GM12878 (cell line): ENCODE measurements at regions not wholly inside any gene's neighbourhood (a gene's known extent, or its start where the extent isn't known, plus 50 kb on each side); places are given as distances from the start of the nearest gene placed in this dataset.

Experiments used
- ATAC-seq: fragments of 200-7000 bp; cut with Tn5 transposase; 3 replicates; pipeline ENCODE4 v1.9.1; 2020; ENCODE audit warnings: mild to moderate bottlenecking, moderate library complexity
- BruUV-seq: library from RNA; stranded (reverse); fragments of 400-500 nt; replicated peaks from 2 replicates; lab custom pipeline; 2021; lab: Mats Ljungman, UMichigan
- CTCF ChIA-PET: fragments of 300-600 bp; sonication (Branson Sonifier 250); formaldehyde crosslinking; extraction: SDS; loops from one replicate; lab custom pipeline; 2021; ENCODE audit warnings: inconsistent platforms; lab: Yijun Ruan, JAX
- POLR2A ChIA-PET: fragments of 350-600 bp; formaldehyde crosslinking; extraction: SDS; loops from one replicate; lab custom pipeline; 2021; ENCODE audit warnings: inconsistent platforms; lab: Charles Lee
- RAD21 ChIA-PET: fragments of 300-600 bp; sonication (Branson Sonifier 250); formaldehyde crosslinking; loops from one replicate; lab custom pipeline; 2023; ENCODE audit warnings: antibody characterized with exemption; ENCODE audit not compliant: unreplicated experiment; lab: Charles Lee
- SMC1A ChIA-PET: fragments of 300-600 bp; sonication (Branson Sonifier 250); formaldehyde crosslinking; loops from one replicate; lab custom pipeline; 2023; ENCODE audit not compliant: unreplicated experiment, uncharacterized antibody; lab: Charles Lee
- DNase-seq: peaks from one replicate; pipeline ENCODE4 v3.0.0-alpha.2; 2011; ENCODE audit warnings: low read depth, low spot score
- FAIRE-seq: peaks from 3 replicates; lab custom pipeline; 2011; peaks lifted over from hg19 to GRCh38; lab: Jason Lieb, UNC
- H2AFZ ChIP-seq: 2 replicates; pipeline ENCODE4 v1.6.0; 2011; ENCODE audit warnings: low read depth, low read length, control low read depth; ENCODE audit not compliant: control insufficient read depth
- H3K27ac ChIP-seq: 2 replicates; pipeline ENCODE4 v1.5.1; 2011; ENCODE audit warnings: control low read depth; ENCODE audit not compliant: control insufficient read depth, insufficient read depth
- H3K27me3 ChIP-seq, 2 experiments: replicated peaks in 1 of 2; 2 replicates each; pipeline versions ENCODE4 v1.6.0 to v1.6.1; 2011; ENCODE audit warnings: low read length in 1 of 2; ENCODE audit not compliant: control insufficient read depth in 2 of 2, insufficient read depth in 2 of 2
- H3K36me3 ChIP-seq, 2 experiments: 2 replicates each; pipeline ENCODE4 v1.5.1; 2011; ENCODE audit warnings: low read length in 1 of 2; ENCODE audit not compliant: control insufficient read depth in 2 of 2, insufficient read depth in 2 of 2
- H3K4me1 ChIP-seq: 2 replicates; pipeline ENCODE4 v1.6.1; 2011; ENCODE audit warnings: mild to moderate bottlenecking, low read length, moderate library complexity, mixed read lengths; ENCODE audit not compliant: control insufficient read depth, insufficient read depth
- H3K4me2 ChIP-seq: 2 replicates; pipeline ENCODE4 v1.6.0; 2011; ENCODE audit warnings: control low read depth; ENCODE audit not compliant: control insufficient read depth, insufficient read depth
- H3K4me3 ChIP-seq: fragments of 200-600 bp; sonication (generic); 2 replicates; pipeline ENCODE4 v1.5.1; 2016
- H3K79me2 ChIP-seq: 2 replicates; pipeline ENCODE4 v1.6.0; 2011; ENCODE audit warnings: low read length; ENCODE audit not compliant: control insufficient read depth, insufficient read depth
- H3K9ac ChIP-seq: 2 replicates; pipeline ENCODE4 v1.8.0; 2011; ENCODE audit warnings: low read length, control low read depth, mixed read lengths; ENCODE audit not compliant: control insufficient read depth, insufficient read depth
- H3K9me3 ChIP-seq: replicated peaks from 3 replicates; pipeline ENCODE4 v1.5.1; 2011; ENCODE audit warnings: mild to moderate bottlenecking, low read length; ENCODE audit not compliant: control insufficient read depth, insufficient read depth
- H4K20me1 ChIP-seq: 2 replicates; pipeline ENCODE4 v1.6.0; 2011; ENCODE audit not compliant: control insufficient read depth, insufficient read depth
- BCL11A ChIP-seq: IDR thresholded peaks from 2 replicates; pipeline ENCODE4 v1.6.1; 2011; ENCODE audit warnings: low read depth, low read length
- HDGF ChIP-seq: fragments of 450-650 bp; IDR thresholded peaks from 2 replicates; pipeline ENCODE4 v1.6.1; 2016; ENCODE audit warnings: antibody characterized with exemption
- ZZZ3 ChIP-seq: IDR thresholded peaks from 2 replicates; pipeline ENCODE4 v1.6.1; 2011; ENCODE audit warnings: low read depth; ENCODE audit not compliant: control insufficient read depth, insufficient read length
- WGBS: methylation state at CpG from one replicate; pipeline ENCODE4 v1.1.6; 2016; ENCODE audit warnings: low lambda C conversion rate; ENCODE audit not compliant: insufficient replicate concordance, insufficient coverage; ENCODE audit errors: missing lambda C conversion rate; 5-methylcytosine and 5-hydroxymethylcytosine counted together
- in situ Hi-C: fragments of 300-500 bp; cut with MboI; formaldehyde crosslinking; loops from 9 replicates; pipeline ENCODE4 v1.14.3; 2018; ENCODE audit warnings: mixed read lengths
- intact Hi-C: fragments of 100-400 bp; cut with micrococcal nuclease; formaldehyde crosslinking; loops from one replicate; pipeline ENCODE4 v1.14.2; 2022; ENCODE audit not compliant: unreplicated experiment
- TF ChIP-seq, protein P1 (sequence below): fragments of 450-650 bp; IDR thresholded peaks from 2 replicates; pipeline ENCODE4 v1.6.1; 2018; ENCODE audit warnings: borderline replicate concordance, mild to moderate bottlenecking; ENCODE audit not compliant: partially characterized antibody
- TF ChIP-seq, protein P2 (sequence below): IDR thresholded peaks from 2 replicates; pipeline ENCODE4 v1.6.1; 2011; ENCODE audit warnings: low read depth, low read length, improper control_type of control experiment, borderline replicate concordance
- TF ChIP-seq, protein P3 (sequence below): IDR thresholded peaks from 2 replicates; pipeline ENCODE4 v1.6.1; 2012; ENCODE audit warnings: mild to moderate bottlenecking, low read depth, low read length

DNA sequence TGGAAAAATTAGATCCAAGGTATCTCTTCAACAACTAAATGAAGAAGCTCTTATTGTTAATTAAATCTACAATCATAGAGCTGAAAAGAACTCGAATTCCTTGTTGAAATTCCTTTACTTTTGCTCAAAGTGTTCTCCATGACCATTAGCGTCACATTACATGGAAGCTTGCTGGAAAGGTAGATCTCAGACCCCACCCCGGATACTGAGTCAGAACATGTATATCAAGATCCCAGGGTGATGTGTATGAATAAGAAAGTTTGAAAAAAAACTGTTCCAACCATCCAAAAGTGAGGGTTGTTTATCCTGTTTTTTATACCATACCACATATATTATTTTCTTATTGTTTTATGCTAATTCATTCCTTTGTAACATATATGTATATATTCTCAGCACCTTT lies 237.1 kb upstream of the PUM3 start:
- Histone ChIP-seq H3K36me3 (no peaks in the 10 kb centered on the region), H3K79me2 (no peaks in the 10 kb centered on the region), H3K4me3 (no peak overlapping the region), H3K4me1 (no peaks in the 10 kb centered on the region), H3K27me3 (no peaks in the 10 kb centered on the region; a peak in 1 of 4 replicates), H3K9ac (no peak overlapping the region), H4K20me1 (no peaks in the 10 kb centered on the region), H3K9me3 (no peaks in the 10 kb centered on the region), H3K4me2 (no peak overlapping the region), H3K27ac (no peak overlapping the region), H2AFZ (no peak overlapping the region)
- TF ChIP-seq, protein P1, sequence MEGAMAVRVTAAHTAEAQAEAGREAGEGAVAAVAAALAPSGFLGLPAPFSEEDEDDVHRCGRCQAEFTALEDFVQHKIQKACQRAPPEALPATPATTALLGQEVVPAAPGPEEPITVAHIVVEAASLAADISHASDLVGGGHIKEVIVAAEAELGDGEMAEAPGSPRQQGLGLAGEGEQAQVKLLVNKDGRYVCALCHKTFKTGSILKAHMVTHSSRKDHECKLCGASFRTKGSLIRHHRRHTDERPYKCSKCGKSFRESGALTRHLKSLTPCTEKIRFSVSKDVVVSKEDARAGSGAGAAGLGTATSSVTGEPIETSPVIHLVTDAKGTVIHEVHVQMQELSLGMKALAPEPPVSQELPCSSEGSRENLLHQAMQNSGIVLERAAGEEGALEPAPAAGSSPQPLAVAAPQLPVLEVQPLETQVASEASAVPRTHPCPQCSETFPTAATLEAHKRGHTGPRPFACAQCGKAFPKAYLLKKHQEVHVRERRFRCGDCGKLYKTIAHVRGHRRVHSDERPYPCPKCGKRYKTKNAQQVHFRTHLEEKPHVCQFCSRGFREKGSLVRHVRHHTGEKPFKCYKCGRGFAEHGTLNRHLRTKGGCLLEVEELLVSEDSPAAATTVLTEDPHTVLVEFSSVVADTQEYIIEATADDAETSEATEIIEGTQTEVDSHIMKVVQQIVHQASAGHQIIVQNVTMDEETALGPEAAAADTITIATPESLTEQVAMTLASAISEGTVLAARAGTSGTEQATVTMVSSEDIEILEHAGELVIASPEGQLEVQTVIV, result no peak
- POLR2A ChIA-PET, result no interaction called here
- FAIRE-seq, result no peak
- WGBS, result 6% methylated on average over 3 of the region's 3 CpGs
- RAD21 ChIA-PET, result no interaction called here
- SMC1A ChIA-PET, result no interaction called here
- in situ Hi-C loops (no loop called here), intact Hi-C loops (no loop called here)
- no TSS peak for BruUV-seq
- DNase-seq, result no peak
- ATAC-seq, result no peak
- CTCF ChIA-PET, result no interaction called here

DNA sequence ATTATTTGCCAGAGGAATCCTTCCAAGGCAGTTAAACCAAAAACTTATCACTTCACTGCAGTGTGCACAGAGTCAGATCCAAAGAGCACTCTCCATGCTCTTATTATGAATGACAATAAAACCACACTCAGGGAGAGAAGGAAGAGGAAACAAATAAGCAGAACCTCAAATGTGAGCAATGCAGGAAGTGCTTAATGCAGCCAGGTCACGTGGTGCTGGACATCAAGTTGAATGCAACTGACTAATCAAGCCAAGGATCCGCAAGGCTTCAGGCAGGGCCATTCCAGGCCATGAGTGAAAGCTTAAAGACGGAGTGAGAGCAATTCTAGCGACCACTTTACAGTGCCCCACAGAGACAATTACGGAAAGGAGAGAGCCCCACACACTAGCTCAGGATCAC lies 230.4 kb upstream of the PUM3 start:
- no peaks in the 10 kb centered on the region for H3K9me3 ChIP-seq
- H4K20me1 ChIP-seq, result no peaks in the 10 kb centered on the region
- H2AFZ ChIP-seq, result no peak overlapping the region
- FAIRE-seq, result no peak
- ChIA-PET CTCF (no interaction called here), POLR2A (no interaction called here), RAD21 (no interaction called here), SMC1A (no interaction called here)
- in situ Hi-C loops, result no loop called here
- WGBS, result 35% methylated on average over 5 of the region's 5 CpGs
- intact Hi-C loops, result no loop called here
- no TSS peak for BruUV-seq
- no peak overlapping the region for H3K9ac ChIP-seq
- no peaks in the 10 kb centered on the region for H3K27me3 ChIP-seq
- no peak overlapping the region for H3K27ac ChIP-seq
- H3K79me2 ChIP-seq, result no peaks in the 10 kb centered on the region
- no peaks in the 10 kb centered on the region for H3K4me1 ChIP-seq
- no peaks in the 10 kb centered on the region for H3K36me3 ChIP-seq
- DNase-seq, result no peak
- ATAC-seq, result no peak
- H3K4me2 ChIP-seq, result no peak overlapping the region
- no peak overlapping the region for H3K4me3 ChIP-seq
- TF ChIP-seq, protein P1, result no peak
- TF ChIP-seq, protein P2, sequence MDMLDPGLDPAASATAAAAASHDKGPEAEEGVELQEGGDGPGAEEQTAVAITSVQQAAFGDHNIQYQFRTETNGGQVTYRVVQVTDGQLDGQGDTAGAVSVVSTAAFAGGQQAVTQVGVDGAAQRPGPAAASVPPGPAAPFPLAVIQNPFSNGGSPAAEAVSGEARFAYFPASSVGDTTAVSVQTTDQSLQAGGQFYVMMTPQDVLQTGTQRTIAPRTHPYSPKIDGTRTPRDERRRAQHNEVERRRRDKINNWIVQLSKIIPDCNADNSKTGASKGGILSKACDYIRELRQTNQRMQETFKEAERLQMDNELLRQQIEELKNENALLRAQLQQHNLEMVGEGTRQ, result no peak; the same call in 1 of the 2 replicates
- TF ChIP-seq, protein P3, sequence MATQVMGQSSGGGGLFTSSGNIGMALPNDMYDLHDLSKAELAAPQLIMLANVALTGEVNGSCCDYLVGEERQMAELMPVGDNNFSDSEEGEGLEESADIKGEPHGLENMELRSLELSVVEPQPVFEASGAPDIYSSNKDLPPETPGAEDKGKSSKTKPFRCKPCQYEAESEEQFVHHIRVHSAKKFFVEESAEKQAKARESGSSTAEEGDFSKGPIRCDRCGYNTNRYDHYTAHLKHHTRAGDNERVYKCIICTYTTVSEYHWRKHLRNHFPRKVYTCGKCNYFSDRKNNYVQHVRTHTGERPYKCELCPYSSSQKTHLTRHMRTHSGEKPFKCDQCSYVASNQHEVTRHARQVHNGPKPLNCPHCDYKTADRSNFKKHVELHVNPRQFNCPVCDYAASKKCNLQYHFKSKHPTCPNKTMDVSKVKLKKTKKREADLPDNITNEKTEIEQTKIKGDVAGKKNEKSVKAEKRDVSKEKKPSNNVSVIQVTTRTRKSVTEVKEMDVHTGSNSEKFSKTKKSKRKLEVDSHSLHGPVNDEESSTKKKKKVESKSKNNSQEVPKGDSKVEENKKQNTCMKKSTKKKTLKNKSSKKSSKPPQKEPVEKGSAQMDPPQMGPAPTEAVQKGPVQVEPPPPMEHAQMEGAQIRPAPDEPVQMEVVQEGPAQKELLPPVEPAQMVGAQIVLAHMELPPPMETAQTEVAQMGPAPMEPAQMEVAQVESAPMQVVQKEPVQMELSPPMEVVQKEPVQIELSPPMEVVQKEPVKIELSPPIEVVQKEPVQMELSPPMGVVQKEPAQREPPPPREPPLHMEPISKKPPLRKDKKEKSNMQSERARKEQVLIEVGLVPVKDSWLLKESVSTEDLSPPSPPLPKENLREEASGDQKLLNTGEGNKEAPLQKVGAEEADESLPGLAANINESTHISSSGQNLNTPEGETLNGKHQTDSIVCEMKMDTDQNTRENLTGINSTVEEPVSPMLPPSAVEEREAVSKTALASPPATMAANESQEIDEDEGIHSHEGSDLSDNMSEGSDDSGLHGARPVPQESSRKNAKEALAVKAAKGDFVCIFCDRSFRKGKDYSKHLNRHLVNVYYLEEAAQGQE, result no peak
- no peak for TF ChIP-seq ZZZ3
- TF ChIP-seq BCL11A, result no peak
- TF ChIP-seq HDGF, result no peak
